Kidney capillary endothelial cell (primary cell): ENCODE measurements at regions not wholly inside any gene's neighbourhood (a gene's known extent, or its start where the extent isn't known, plus 50 kb on each side); places are given as distances from the start of the nearest gene placed in this dataset.

Source experiments
- DNase-seq: peaks from one replicate; pipeline ENCODE4 v3.0.0-alpha.2; 2018; ENCODE audit warnings: low spot score

- no peak for DNase-seq
Observed at GRCh38 chr1:43008115-43009060, 49.7 kb upstream of the SLC2A1 start.
